Hepatocyte (in vitro differentiated cells): ENCODE measurements at regions not wholly inside any gene's neighbourhood (a gene's known extent, or its start where the extent isn't known, plus 50 kb on each side); places are given as distances from the start of the nearest gene placed in this dataset.

ENCODE experiments used
- CTCF ChIP-seq: fragments of 200-600 bp; sonication (generic); IDR thresholded peaks from 2 replicates; pipeline ENCODE4 v1.5.1; 2016; ENCODE audit warnings: antibody characterized with exemption, mild to moderate bottlenecking; ENCODE audit not compliant: poor library complexity
- EZH2 ChIP-seq: fragments of 200-600 bp; sonication (generic); IDR thresholded peaks from 2 replicates; pipeline ENCODE4 v1.6.1; 2016; ENCODE audit warnings: antibody characterized with exemption, mild to moderate bottlenecking, borderline replicate concordance

- TF ChIP-seq CTCF (no peak), EZH2 (no peak)
Observed at GRCh38 chr9:78405461-78405860, 108.5 kb downstream of the PSAT1 start.
